ENCODE measurements at regions not wholly inside any gene's neighbourhood (a gene's known extent, or its start where the extent isn't known, plus 50 kb on each side); places are given as distances from the start of the nearest gene placed in this dataset.

- TF ChIP-seq REST (IDR thresholded peaks at IDR 0.05; ENCODE audit: insufficient replicate concordance, low read depth), result no peak
- TF ChIP-seq CTCF (IDR thresholded peaks at IDR 0.05; ENCODE audit: insufficient read depth, low read length), result no peak
- TF ChIP-seq POLR2AphosphoS5 (IDR thresholded peaks at IDR 0.05; ENCODE audit: low read depth), result no peak
- TF ChIP-seq GABPA (IDR thresholded peaks at IDR 0.05; ENCODE audit: low read depth), result no peak
- TF ChIP-seq SPI1 (IDR thresholded peaks at IDR 0.05; ENCODE audit: borderline replicate concordance, low read depth), result no peak
These were observed 278.6 kb downstream of the SIPA1L2 start for GRCh38 chr1:232351335-232351734.
